HG03378 (cell line): ENCODE measurements at regions not wholly inside any gene's neighbourhood (a gene's known extent, or its start where the extent isn't known, plus 50 kb on each side); places are given as distances from the start of the nearest gene placed in this dataset.

Experiments
- ATAC-seq: cut with Tn5 transposase; IDR thresholded peaks from one replicate; pipeline ENCODE4 v1.9.1; 2021; ENCODE audit warnings: mild to moderate bottlenecking, moderate library complexity; ENCODE audit not compliant: unreplicated experiment

DNA sequence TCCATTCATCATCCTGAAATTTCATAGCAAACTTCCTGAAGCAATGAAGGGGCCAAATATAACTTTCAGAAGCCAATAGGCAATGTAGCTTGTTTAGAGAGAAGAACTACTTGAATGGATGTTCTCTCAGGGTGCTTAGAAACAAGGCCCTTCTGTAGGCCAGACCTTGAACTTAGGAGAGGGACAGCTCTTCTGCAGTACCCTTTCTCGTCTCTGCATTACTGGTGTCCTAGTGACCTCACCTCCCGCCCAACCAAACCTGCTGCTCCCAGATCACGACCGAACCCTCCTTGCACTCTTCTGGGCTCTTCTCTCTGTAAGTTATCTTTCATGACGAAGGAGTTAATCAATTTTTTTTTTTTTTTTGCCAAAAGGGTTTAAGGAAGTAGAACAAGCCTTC, 543.9 kb downstream of the TDRD15 start:
- no peak for ATAC-seq

GRCh38 chr2:21668078-21668710, 544.4 kb downstream of the TDRD15 start:
- no peak for ATAC-seq

DNA sequence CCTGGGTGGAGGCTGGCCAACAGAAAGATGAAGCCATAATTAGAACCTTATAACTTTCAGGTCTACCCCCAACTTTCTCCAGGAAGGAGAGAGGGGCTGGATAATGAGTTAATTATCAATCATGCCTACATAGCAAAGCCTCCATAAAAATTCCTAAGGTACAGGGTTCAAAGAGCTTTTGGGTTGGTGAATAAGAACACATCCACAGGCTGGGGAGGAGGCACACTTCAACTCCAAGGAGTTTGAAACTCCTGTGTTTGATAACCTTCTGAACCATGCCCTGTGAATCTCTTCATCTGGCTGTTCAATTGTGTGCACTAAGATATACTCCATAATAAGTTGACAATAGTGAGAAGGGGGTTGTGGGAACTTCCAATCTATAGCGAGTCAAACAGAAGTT, 552.3 kb downstream of the TDRD15 start:
- ATAC-seq: no peak

DNA sequence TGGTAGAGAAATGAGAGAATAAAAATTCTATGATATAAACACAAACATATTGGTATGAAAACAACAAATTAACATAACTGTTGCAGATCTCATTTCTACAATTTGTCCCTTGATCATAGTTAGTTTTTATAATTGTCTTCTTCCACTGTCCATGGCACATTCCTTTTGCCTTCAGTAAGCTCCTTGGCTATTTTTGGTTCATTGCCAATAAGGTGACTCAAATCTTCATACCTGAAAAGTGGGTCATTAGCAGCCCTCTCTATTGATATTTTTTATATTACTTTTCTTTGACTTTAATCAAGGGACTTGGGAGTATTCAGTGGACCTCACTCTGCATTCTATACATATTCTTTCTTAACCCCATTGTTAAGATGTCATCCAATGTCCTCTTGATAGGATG, 552.9 kb downstream of the TDRD15 start:
- ATAC-seq: no peak

DNA sequence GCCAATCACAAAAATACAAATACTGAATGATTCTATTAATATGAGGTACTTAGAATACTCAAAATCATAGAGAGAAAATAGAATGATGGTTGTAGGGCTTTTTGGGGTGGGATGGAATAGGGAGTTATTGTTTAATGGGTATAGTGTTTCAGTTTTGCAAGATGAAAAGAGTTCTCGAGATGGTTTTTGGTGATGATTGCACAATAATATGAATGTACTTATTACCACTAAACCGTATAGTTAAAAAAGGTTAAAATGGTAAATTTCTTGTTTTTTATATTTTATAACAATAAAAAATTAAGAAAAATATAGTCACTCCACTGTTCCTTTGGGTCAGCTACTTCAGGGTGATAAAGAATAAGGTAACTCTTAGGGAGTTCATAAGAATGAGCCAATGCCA, 560.1 kb downstream of the TDRD15 start:
- no peak for ATAC-seq

GRCh38 chr2:21687589-21687988, 563.8 kb downstream of the TDRD15 start:
- no peak for ATAC-seq

DNA sequence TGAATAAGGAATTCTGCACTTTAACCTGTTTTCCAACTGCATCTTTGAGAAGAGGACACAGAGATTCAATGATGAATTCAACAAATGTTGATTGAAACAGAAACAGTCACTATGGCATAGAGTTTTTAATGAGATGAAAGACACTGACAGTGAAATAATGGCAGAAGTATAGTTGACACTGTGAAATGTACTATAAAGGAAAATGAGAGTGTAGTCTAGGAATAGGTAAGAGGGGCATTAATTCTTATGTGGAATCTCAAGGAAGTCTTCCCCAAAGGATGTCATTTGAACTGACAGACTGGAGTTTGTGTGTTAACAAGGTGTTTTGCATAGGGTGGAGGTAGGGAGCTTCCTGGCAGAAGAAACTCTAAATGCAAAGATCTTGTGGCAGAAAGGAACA, 566.2 kb downstream of the TDRD15 start:
- no peak for ATAC-seq

- no peak for ATAC-seq
Observed at GRCh38 chr2:21693081-21693480, 569.3 kb downstream of the TDRD15 start.

DNA sequence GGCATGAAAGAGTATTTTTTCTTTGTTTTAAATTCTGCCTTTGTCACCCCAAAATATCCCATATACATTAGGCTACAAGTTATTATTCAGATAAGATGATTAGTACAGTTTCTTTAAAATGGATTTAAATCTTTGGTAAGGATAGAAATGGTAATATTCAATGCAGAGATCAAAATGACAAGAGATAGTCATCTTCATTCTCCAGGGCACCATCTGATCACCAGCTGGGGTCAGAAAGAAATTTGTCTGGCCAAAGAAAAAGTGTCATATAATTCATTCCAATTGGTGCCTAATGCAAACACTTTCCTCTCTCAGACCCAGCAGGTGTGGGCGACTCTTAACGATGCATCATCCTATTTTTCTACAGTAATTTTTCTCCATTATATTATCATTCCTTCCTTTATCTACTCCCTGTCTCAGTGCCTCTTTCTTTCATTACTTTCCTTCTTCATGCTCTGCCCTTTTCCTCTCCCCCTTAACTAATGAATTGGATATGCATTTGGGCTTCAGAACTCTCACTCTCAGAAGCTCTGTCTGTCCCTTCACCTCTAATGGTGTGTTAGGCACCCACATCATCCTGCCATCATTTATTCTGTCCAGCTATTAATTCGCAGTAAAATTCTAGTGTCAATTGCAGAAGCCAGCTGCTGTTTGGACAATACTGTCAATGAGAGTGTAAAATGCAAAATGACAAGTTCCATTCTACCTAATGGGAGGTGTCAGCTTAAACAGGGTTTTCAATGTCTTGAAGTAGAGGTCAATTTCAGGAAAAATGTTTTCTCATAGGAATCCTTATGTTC, 570.5 kb downstream of the TDRD15 start:
- ATAC-seq: no peak

GRCh38 chr2:21696900-21697299, 573.1 kb downstream of the TDRD15 start:
- no peak for ATAC-seq

DNA sequence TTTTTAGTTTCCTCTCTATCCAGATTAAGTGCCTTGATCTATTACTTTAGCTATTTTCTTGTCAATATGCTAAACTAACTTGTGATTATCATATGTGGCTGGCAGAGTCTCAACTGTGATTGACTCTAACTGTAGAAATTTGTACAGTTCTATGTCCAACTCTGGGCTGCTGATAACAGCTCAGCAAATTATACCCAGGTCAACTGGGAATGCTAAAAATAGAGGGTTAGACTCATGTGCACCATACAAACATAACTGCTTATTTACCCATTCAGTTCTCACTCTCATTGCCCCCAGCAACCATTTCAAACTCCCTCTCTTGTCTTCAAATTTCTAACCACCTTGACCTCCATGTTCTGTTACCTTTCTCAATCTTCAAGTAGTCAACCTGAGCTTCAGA, 576.9 kb downstream of the TDRD15 start:
- no peak for ATAC-seq

- ATAC-seq: no peak
Observed at GRCh38 chr2:21710031-21710430, 586.3 kb downstream of the TDRD15 start.

- ATAC-seq: no peak
Observed at GRCh38 chr2:21710496-21710895, 586.7 kb downstream of the TDRD15 start.

DNA sequence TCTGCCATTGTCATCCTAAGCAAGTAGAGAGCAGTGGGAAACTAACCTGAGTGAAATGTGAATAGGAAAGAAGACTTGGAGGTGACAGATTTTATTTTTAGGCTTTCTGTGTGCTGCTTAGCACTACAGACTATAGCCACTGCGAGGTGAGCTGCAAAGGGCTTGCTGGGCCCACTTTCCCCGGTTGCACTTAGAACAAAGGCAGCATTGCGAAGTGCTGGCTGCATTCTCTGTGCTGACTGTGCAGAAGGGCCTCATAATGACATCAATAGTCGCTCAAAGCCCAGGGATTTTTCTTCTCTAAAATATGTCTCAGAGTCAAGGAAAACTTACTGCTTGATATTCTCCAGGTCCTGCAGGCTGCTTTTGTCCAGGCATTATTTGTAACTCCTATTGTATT, 592.1 kb downstream of the TDRD15 start:
- no peak for ATAC-seq

GRCh38 chr2:21727101-21727500, 603.3 kb downstream of the TDRD15 start:
- no peak for ATAC-seq

DNA sequence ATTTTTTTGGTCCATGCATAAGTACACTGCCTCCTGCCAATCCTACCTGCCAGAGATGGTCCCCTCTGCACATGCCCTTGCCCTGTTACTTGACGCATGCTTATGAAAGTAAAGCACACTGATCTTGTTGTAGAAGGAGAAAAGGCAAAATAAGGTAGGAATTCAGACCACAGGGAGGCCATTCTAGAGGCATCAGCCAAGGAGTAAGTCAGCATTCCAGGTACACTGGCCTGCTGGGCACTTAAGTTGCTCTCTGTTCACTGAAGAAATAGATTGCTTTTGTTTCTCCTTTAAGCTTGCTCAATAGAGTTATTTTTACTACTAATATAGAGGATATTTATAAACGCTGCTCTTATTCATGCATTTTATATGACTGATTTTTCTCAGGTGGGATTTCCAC, 604.4 kb downstream of the TDRD15 start:
- ATAC-seq: no peak

- no peak for ATAC-seq
Observed at GRCh38 chr2:21730141-21730540, 606.4 kb downstream of the TDRD15 start.

DNA sequence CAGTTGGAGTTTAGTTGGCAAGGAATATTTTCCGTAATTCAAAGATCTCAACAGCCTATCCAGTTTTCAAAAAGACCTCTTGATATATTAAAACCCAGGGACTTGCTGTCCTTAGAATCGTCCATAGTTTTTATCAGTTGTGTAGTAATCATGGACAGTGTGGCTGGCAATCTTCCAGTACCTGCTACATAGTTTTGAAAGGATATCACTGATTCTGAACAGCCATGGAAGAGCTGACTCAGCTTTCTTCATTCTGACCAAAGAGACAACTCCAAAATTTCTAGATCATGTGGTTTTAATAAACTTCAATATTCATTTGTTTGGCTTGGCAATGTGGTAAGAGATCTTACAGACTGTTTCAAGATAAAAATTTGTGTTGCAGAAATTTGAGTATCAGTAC, 616.7 kb downstream of the TDRD15 start:
- no peak for ATAC-seq

DNA sequence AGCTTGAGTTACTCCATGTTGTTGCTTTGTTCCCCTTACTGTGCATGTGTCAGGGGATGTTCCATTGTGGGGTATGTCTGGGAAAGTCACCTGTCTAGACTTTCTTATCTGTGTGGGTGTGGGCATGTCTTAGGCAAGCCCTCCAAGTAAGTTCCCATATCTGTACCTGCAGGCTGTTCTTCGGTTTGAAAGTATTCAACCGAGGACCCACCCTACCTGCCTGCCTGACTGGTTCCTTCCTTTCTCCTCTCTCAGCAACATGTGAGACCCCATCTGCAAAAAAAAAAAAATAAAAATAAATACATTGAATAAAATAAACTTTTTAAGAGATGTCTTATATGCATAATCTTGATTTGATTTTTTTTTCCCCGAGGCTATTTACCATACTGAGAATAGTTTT, 622.7 kb downstream of the TDRD15 start:
- no peak for ATAC-seq

GRCh38 chr2:21748501-21748900, 624.7 kb downstream of the TDRD15 start:
- no peak for ATAC-seq

GRCh38 chr2:21754164-21754788, 630.5 kb downstream of the TDRD15 start:
- no peak for ATAC-seq

- ATAC-seq: no peak
Observed at GRCh38 chr2:21757805-21758430, 634.1 kb downstream of the TDRD15 start.
